ENCODE measurements at regions not wholly inside any gene's neighbourhood (a gene's known extent, or its start where the extent isn't known, plus 50 kb on each side); places are given as distances from the start of the nearest gene placed in this dataset.

DNA sequence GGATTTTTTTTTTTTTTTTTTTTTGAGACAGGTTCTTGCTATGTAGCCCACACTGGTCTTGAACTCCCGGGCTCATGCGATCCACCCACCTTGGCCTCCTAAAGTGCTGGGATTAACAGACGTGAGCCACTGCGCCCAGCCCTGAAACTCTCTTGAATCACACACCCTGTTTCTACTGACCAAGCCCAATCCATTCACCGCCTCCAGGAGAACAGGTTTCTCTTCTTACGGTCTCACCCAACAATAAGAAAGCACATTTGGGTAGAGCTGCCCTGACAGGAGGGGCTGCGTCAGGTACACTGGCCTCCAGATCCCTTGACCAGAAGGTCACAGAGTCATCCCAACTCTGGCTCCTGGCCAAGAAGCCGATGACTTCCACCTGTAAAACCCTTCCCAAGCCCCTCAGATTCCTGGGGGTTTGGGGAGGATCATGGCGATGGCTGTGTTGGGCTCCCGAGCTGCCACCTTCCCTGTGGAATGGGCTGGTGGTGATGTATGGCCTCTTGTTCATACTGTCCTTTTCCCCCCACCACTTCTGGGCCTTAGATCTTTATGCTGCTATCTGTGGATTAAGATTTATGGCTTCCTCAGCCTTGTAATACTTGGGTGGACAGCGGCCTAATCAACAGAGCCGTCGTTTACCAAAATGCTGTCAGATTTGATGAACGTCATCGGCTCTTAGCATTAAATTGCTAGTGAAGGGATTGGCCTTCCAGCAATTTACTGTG, 89.1 kb downstream of the KATNIP start:
- Histone ChIP-seq H3K79me2 (ENCODE audit: insufficient read depth, low read length) (no peaks in the 10 kb centered on the region), H3K4me1 (ENCODE audit: control insufficient read depth in 1 of 2, insufficient read depth in 2 of 2, low read length in 2 of 2) (peaks cover 0 to 6% of the 10 kb centered on the region in 2 experiments; a peak in 1 of 4 replicates), H3K9me2 (ENCODE audit: insufficient read depth) (no peaks in the 10 kb centered on the region), H3K27me3 (ENCODE audit: insufficient read depth, low read length) (no peaks in the 10 kb centered on the region), H2AFZ (ENCODE audit: low read depth, low read length, poor library complexity, severe bottlenecking) (no peak overlapping the region), H4K20me1 (ENCODE audit: insufficient read depth) (no peaks in the 10 kb centered on the region), H3K4me2 (ENCODE audit: low read length) (no peak overlapping the region), H3K27ac (ENCODE audit: low read depth, low read length) (no peak overlapping the region), H3K4me3 (replicated peaks in 1 of 2; ENCODE audit: low read depth in 1 of 2, low read length in 2 of 2) (no peak overlapping the region), H3K36me3 (ENCODE audit: control insufficient read depth in 1 of 2, insufficient read depth in 2 of 2, low read length in 2 of 2) (no peaks in the 10 kb centered on the region; a peak in 1 of 4 replicates), H3K9ac (ENCODE audit: low read length) (no peak overlapping the region), H3K9me3 (ENCODE audit: control insufficient read depth in 1 of 2, insufficient read depth in 1 of 2, low read depth in 1 of 2, low read length in 2 of 2) (no peaks in the 10 kb centered on the region)
- RAD21 ChIA-PET (ENCODE audit: low non-redundant PET in 1 of 2, low total read pairs in 2 of 2, uncharacterized antibody in 2 of 2, unreplicated experiment in 2 of 2) = interaction anchor here in 1 of 2 experiments (1.0 to 1.7 kb wide), 2 partner anchors 48 to 228 kb away, joined by 3 to 9 read pairs; no protein-coding TSS in a partner anchor
- DNase-seq (ENCODE audit: low read depth, low spot score) = no peak
- TF ChIP-seq RAD21 (IDR thresholded peaks at IDR 0.05; ENCODE audit: low read depth) = no peak
- CTCF ChIA-PET = interaction anchor here (0.5 to 5.3 kb wide), 7 partner anchors 9 to 440 kb away, joined by 3 to 36 read pairs (median 6); no protein-coding TSS in a partner anchor
- intact Hi-C loops (cut with micrococcal nuclease) = loop anchor here (2.0 kb wide), 1 partner anchor 228 kb away; no protein-coding TSS in a partner anchor
- POLR2A ChIA-PET = no interaction called here
- BruUV-seq (replicated peaks) = no TSS peak
- ATAC-seq = no peak

DNA sequence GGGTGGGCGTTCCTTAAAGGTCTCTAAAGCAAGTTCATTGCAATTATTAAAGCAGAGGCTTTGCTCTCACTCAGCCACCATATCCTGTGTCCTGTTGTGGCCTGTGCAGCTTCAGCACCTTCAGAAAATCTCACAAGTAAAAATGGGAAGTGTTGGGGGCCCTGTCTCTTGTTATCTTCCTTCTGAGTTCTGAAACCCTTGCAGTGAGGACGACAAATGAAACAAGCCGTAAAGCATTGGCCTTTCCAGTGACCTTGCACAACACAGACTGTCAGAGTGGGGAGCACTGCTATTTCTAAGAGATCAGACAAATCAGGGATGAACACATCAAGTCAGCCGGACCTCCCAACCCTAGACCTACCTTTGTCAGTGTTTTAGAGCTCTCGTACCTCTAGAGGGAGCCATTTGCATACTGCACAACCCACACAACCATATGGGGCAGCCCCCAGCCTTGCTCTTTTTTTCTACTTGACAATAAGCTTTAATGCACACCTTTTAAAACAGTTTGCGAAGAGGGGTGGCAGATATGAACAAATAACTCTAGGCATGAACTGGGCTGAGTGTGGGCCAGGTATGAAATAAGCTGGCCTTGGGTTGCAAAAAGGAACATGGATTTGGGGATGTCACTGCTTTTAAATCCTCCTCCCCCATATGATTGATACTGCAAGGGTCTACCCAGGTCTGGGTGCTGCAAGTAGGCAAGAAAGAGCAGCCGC, 89.8 kb downstream of the KATNIP start:
- Histone ChIP-seq H2AFZ (ENCODE audit: low read depth, low read length, poor library complexity, severe bottlenecking) (no peak overlapping the region), H3K4me3 (replicated peaks in 1 of 2; ENCODE audit: low read depth in 1 of 2, low read length in 2 of 2) (no peak overlapping the region), H3K36me3 (ENCODE audit: control insufficient read depth in 1 of 2, insufficient read depth in 2 of 2, low read length in 2 of 2) (no peaks in the 10 kb centered on the region; a peak in 1 of 4 replicates), H4K20me1 (ENCODE audit: insufficient read depth) (no peaks in the 10 kb centered on the region), H3K9me2 (ENCODE audit: insufficient read depth) (no peaks in the 10 kb centered on the region), H3K27me3 (ENCODE audit: insufficient read depth, low read length) (no peaks in the 10 kb centered on the region), H3K9ac (ENCODE audit: low read length) (no peak overlapping the region), H3K79me2 (ENCODE audit: insufficient read depth, low read length) (no peaks in the 10 kb centered on the region), H3K4me1 (ENCODE audit: control insufficient read depth in 1 of 2, insufficient read depth in 2 of 2, low read length in 2 of 2) (peaks cover 0 to 6% of the 10 kb centered on the region in 2 experiments; a peak in 1 of 4 replicates), H3K9me3 (ENCODE audit: control insufficient read depth in 1 of 2, insufficient read depth in 1 of 2, low read depth in 1 of 2, low read length in 2 of 2) (no peaks in the 10 kb centered on the region), H3K4me2 (ENCODE audit: low read length) (peak overlapping the region; percentile 15; the same call in 1 of the 2 replicates), H3K27ac (ENCODE audit: low read depth, low read length) (no peak overlapping the region)
- ATAC-seq (peak; percentile 90), DNase-seq (ENCODE audit: low read depth, low spot score) (peak; percentile 21)
- ChIA-PET POLR2A (no interaction called here), CTCF (interaction anchor here (0.5 to 5.3 kb wide), 9 partner anchors 10 to 439 kb away, joined by 3 to 36 read pairs (median 5); no protein-coding TSS in a partner anchor), RAD21 (ENCODE audit: low non-redundant PET in 1 of 2, low total read pairs in 2 of 2, uncharacterized antibody in 2 of 2, unreplicated experiment in 2 of 2) (interaction anchor here (0.6 to 1.7 kb wide), 5 partner anchors 21 to 228 kb away, joined by 3 to 9 read pairs (median 3); no protein-coding TSS in a partner anchor)
- TF ChIP-seq CBX3 (IDR thresholded peaks at IDR 0.05; ENCODE audit: low read depth) = no peak
- TF ChIP-seq, protein P1, sequence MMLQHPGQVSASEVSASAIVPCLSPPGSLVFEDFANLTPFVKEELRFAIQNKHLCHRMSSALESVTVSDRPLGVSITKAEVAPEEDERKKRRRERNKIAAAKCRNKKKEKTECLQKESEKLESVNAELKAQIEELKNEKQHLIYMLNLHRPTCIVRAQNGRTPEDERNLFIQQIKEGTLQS (IDR thresholded peaks at IDR 0.05) = no peak
- TF ChIP-seq ELF1 (IDR thresholded peaks at IDR 0.05; ENCODE audit: borderline replicate concordance, low read depth) = no peak
- TF ChIP-seq, protein P2, sequence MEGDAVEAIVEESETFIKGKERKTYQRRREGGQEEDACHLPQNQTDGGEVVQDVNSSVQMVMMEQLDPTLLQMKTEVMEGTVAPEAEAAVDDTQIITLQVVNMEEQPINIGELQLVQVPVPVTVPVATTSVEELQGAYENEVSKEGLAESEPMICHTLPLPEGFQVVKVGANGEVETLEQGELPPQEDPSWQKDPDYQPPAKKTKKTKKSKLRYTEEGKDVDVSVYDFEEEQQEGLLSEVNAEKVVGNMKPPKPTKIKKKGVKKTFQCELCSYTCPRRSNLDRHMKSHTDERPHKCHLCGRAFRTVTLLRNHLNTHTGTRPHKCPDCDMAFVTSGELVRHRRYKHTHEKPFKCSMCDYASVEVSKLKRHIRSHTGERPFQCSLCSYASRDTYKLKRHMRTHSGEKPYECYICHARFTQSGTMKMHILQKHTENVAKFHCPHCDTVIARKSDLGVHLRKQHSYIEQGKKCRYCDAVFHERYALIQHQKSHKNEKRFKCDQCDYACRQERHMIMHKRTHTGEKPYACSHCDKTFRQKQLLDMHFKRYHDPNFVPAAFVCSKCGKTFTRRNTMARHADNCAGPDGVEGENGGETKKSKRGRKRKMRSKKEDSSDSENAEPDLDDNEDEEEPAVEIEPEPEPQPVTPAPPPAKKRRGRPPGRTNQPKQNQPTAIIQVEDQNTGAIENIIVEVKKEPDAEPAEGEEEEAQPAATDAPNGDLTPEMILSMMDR (IDR thresholded peaks at IDR 0.05 in 2 of 3, conservative IDR thresholded peaks at IDR 0.05 in 1 of 3; ENCODE audit: borderline replicate concordance in 1 of 3, insufficient read depth in 1 of 3, low read depth in 2 of 3, low read length in 2 of 3) = peak; percentile 47 to 84 (median 75); a peak in 5 of 6 replicates
- no peak for TF ChIP-seq EZH2phosphoT487 (IDR thresholded peaks at IDR 0.05; ENCODE audit: borderline replicate concordance)
- peak; percentile 67 for TF ChIP-seq RAD21 (IDR thresholded peaks at IDR 0.05; ENCODE audit: low read depth)
- TF ChIP-seq JUND (IDR thresholded peaks at IDR 0.05) = no peak
- no peak for TF ChIP-seq TCF7L2 (IDR thresholded peaks at IDR 0.05; ENCODE audit: borderline replicate concordance, extremely low read depth, insufficient read depth, insufficient read length)
- TF ChIP-seq ZFX (IDR thresholded peaks at IDR 0.05) = no peak
- TF ChIP-seq EGR1 (IDR thresholded peaks at IDR 0.05; ENCODE audit: low read depth) = 0 out of 2 replicates have a peak, but pooled peaks have one; percentile 6
- intact Hi-C loops (cut with micrococcal nuclease) = loop anchor here (2.0 to 5.0 kb wide), 2 partner anchors 227 to 433 kb away; no protein-coding TSS in a partner anchor
- no TSS peak for BruUV-seq (replicated peaks)
